ENCODE measurements at regions not wholly inside any gene's neighbourhood (a gene's known extent, or its start where the extent isn't known, plus 50 kb on each side); places are given as distances from the start of the nearest gene placed in this dataset.

DNA sequence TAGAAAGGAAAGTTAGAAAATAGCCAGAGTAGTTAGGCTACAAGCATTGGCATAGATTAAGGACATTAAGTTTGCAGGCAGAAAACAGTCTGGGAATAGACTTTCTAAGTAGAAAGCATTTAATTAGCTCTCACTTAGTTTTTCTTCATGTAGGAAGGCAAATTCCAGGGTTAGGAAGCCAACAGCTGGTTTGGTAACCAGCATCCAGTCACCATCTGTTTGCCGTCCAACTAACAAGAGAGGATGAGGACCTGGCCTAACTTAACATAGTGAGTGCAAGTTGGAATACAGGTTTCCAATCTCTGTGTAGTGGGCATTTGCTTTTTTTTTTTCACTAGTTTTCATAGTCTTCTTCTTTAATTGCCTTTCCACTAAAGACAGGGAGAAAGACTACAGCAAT is 121.7 kb upstream of the NR3C1 start:
- no peak overlapping the region for H2AFZ ChIP-seq (replicated peaks)
- H3K27me3 Mint-ChIP-seq (ENCODE audit: insufficient read depth, low read depth), result no peaks in the 10 kb centered on the region
- H3K4me1 ChIP-seq, result no peaks in the 10 kb centered on the region
- no peaks in the 10 kb centered on the region for H3K36me3 ChIP-seq
- H3K4me3 Mint-ChIP-seq, result no peak overlapping the region
- TF ChIP-seq EZH2phosphoT487 (IDR thresholded peaks at IDR 0.05), result no peak
- TF ChIP-seq, protein P1, sequence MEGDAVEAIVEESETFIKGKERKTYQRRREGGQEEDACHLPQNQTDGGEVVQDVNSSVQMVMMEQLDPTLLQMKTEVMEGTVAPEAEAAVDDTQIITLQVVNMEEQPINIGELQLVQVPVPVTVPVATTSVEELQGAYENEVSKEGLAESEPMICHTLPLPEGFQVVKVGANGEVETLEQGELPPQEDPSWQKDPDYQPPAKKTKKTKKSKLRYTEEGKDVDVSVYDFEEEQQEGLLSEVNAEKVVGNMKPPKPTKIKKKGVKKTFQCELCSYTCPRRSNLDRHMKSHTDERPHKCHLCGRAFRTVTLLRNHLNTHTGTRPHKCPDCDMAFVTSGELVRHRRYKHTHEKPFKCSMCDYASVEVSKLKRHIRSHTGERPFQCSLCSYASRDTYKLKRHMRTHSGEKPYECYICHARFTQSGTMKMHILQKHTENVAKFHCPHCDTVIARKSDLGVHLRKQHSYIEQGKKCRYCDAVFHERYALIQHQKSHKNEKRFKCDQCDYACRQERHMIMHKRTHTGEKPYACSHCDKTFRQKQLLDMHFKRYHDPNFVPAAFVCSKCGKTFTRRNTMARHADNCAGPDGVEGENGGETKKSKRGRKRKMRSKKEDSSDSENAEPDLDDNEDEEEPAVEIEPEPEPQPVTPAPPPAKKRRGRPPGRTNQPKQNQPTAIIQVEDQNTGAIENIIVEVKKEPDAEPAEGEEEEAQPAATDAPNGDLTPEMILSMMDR (IDR thresholded peaks at IDR 0.05), result no peak
- TF ChIP-seq EZH2 (IDR thresholded peaks at IDR 0.05), result no peak
- no peaks in the 10 kb centered on the region for H3K9me3 ChIP-seq (ENCODE audit: low read depth)
- no peak overlapping the region for H3K27ac ChIP-seq
- no peaks in the 10 kb centered on the region for H3K36me3 Mint-ChIP-seq
- no peaks in the 10 kb centered on the region for H3K79me2 ChIP-seq (ENCODE audit: low read depth)
- no peak overlapping the region for H3K9ac ChIP-seq
- H3K4me2 ChIP-seq, result no peak overlapping the region
- H3K27ac Mint-ChIP-seq, result no peak overlapping the region
- no peaks in the 10 kb centered on the region for H3K27me3 ChIP-seq
- peaks cover 10% of the 10 kb centered on the region for H3K4me1 Mint-ChIP-seq
- DNase-seq (ENCODE audit: low spot score), result no peak
- H3K4me3 ChIP-seq, result no peak overlapping the region
- no peaks in the 10 kb centered on the region for H4K20me1 ChIP-seq (ENCODE audit: low read depth)
- H3F3A ChIP-seq (ENCODE audit: low read depth), result no peaks in the 10 kb centered on the region
- H3K9me3 Mint-ChIP-seq, result no peaks in the 10 kb centered on the region

DNA sequence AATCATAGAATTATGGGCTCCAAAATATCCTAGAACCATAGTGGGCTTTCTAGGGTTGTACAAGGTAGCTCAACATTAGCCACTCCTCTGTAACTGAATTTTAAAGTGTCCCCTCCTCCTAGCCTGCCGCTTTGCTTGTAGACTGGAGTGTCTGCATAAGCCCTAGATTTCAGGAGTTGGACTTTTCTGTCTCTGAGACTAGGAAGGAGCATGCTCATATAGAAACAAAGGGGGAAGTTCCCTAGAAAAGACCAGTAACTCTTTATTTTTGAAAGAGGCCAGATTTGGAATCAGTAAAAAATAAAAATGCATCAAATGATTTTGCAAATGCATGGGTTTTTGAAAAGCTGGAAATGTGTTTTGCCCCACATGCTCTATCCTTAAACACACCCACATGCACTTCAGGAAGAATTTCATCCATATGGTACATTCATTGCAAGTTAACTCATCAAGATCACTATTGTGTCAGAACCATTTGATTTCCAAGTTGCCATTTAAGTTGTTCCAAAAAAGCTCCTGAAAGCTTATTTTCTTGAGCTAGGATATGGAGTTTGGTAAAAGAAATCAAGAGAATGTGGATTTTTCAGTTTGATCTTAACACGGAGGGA is 121.0 kb upstream of the NR3C1 start:
- Mint-ChIP-seq H3K36me3 (no peaks in the 10 kb centered on the region), H3K27ac (no peak overlapping the region), H3K9me3 (no peaks in the 10 kb centered on the region), H3K4me3 (no peak overlapping the region), H3K27me3 (ENCODE audit: insufficient read depth, low read depth) (no peaks in the 10 kb centered on the region), H3K4me1 (peaks cover 10% of the 10 kb centered on the region)
- H4K20me1 ChIP-seq (ENCODE audit: low read depth), result no peaks in the 10 kb centered on the region
- H3K4me3 ChIP-seq, result no peak overlapping the region
- TF ChIP-seq EZH2phosphoT487 (IDR thresholded peaks at IDR 0.05), result no peak
- TF ChIP-seq, protein P1 (IDR thresholded peaks at IDR 0.05), result no peak
- no peak for TF ChIP-seq EZH2 (IDR thresholded peaks at IDR 0.05)
- H3K4me2 ChIP-seq, result no peak overlapping the region
- no peak overlapping the region for H3K9ac ChIP-seq
- no peak for DNase-seq (ENCODE audit: low spot score)
- H3K4me1 ChIP-seq, result no peaks in the 10 kb centered on the region
- H3K27ac ChIP-seq, result no peak overlapping the region
- H3K9me3 ChIP-seq (ENCODE audit: low read depth), result no peaks in the 10 kb centered on the region
- H3K27me3 ChIP-seq, result no peaks in the 10 kb centered on the region
- no peak overlapping the region for H2AFZ ChIP-seq (replicated peaks)
- H3K79me2 ChIP-seq (ENCODE audit: low read depth), result no peaks in the 10 kb centered on the region
- no peaks in the 10 kb centered on the region for H3F3A ChIP-seq (ENCODE audit: low read depth)
- H3K36me3 ChIP-seq, result no peaks in the 10 kb centered on the region

DNA sequence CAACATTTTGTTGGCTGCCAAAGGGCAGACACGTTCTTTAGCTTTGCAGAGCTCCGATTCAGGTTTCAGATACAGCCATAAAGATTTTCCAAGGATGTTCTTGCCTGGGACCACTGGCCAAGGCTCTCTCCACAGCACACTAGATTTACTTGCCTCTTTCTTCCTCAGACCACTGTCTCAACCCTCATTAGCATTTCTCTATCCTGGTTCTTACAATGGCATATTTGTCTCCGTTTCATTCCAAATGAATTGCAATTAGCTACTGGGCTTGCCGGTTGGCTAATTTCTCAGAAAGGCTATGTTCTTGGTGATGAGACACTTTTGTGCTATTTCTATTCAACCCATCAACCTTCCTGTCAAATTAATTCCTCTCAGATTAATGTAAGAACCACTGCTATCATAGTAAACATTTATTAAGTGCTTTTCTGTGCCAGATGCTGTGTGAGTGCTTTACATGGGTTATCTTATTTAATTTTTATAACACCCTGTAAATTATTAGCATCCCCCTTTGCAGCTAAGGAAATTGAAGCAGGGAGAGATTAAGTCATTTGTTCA is 118.4 kb upstream of the NR3C1 start:
- TF ChIP-seq EZH2 (IDR thresholded peaks at IDR 0.05) (no peak), EZH2phosphoT487 (IDR thresholded peaks at IDR 0.05) (no peak)
- TF ChIP-seq, protein P1 (IDR thresholded peaks at IDR 0.05), result no peak
- H2AFZ ChIP-seq (replicated peaks), result no peak overlapping the region
- H3F3A ChIP-seq (ENCODE audit: low read depth), result no peaks in the 10 kb centered on the region
- no peaks in the 10 kb centered on the region for H3K27me3 Mint-ChIP-seq (ENCODE audit: insufficient read depth, low read depth)
- H3K27ac ChIP-seq, result no peak overlapping the region
- DNase-seq (ENCODE audit: low spot score), result no peak
- H3K4me3 ChIP-seq, result no peak overlapping the region
- H3K9me3 Mint-ChIP-seq, result no peaks in the 10 kb centered on the region
- H3K27ac Mint-ChIP-seq, result no peak overlapping the region
- H4K20me1 ChIP-seq (ENCODE audit: low read depth), result no peaks in the 10 kb centered on the region
- H3K36me3 ChIP-seq, result no peaks in the 10 kb centered on the region
- no peaks in the 10 kb centered on the region for H3K79me2 ChIP-seq (ENCODE audit: low read depth)
- H3K36me3 Mint-ChIP-seq, result no peaks in the 10 kb centered on the region
- H3K4me2 ChIP-seq, result no peak overlapping the region
- H3K4me3 Mint-ChIP-seq, result no peak overlapping the region
- no peaks in the 10 kb centered on the region for H3K27me3 ChIP-seq
- H3K4me1 ChIP-seq, result no peaks in the 10 kb centered on the region
- no peaks in the 10 kb centered on the region for H3K9me3 ChIP-seq (ENCODE audit: low read depth)
- H3K9ac ChIP-seq, result no peak overlapping the region
- peaks cover 10% of the 10 kb centered on the region for H3K4me1 Mint-ChIP-seq
